Neutrophil (primary cell): ENCODE measurements at regions not wholly inside any gene's neighbourhood (a gene's known extent, or its start where the extent isn't known, plus 50 kb on each side); places are given as distances from the start of the nearest gene placed in this dataset.

Source experiments
- H3K27ac ChIP-seq: fragments of 200-600 bp; sonication (generic); 2 replicates; pipeline ENCODE4 v1.5.1; 2016; ENCODE audit warnings: mild to moderate bottlenecking, moderate library complexity
- H3K27me3 ChIP-seq: fragments of 200-600 bp; sonication (generic); 2 replicates; pipeline ENCODE4 v1.6.0; 2016; ENCODE audit warnings: mild to moderate bottlenecking
- H3K36me3 ChIP-seq: fragments of 200-600 bp; sonication (generic); 2 replicates; pipeline ENCODE4 v1.5.1; 2017
- H3K4me1 ChIP-seq, 2 experiments: fragments of 200-600 bp in 1 of 2; sonication (generic) in 1 of 2; 1 replicate in 1 of 2; 2 replicates in 1 of 2; pipeline versions ENCODE4 v1.5.1 to v1.6.1; 2013 to 2016; ENCODE audit warnings: low read depth in 1 of 2, low read length in 1 of 2, mild to moderate bottlenecking in 1 of 2, moderate library complexity in 1 of 2; ENCODE audit not compliant: control insufficient read depth in 1 of 2, insufficient read depth in 1 of 2
- H3K4me3 ChIP-seq, 2 experiments: fragments of 200-600 bp in 1 of 2; sonication (generic) in 1 of 2; 1 replicate in 1 of 2; 2 replicates in 1 of 2; pipeline ENCODE4 v1.5.1; 2013 to 2016; ENCODE audit warnings: low read depth in 1 of 2, low read length in 1 of 2, mild to moderate bottlenecking in 1 of 2, moderate library complexity in 1 of 2
- H3K9me3 ChIP-seq: fragments of 200-600 bp; sonication (generic); 2 replicates; pipeline ENCODE4 v1.5.1; 2016
- TF ChIP-seq, protein P1 (sequence below): fragments of 200-600 bp; sonication (generic); IDR thresholded peaks from 2 replicates; pipeline ENCODE4 v1.5.1; 2016; ENCODE audit warnings: antibody characterized with exemption

DNA sequence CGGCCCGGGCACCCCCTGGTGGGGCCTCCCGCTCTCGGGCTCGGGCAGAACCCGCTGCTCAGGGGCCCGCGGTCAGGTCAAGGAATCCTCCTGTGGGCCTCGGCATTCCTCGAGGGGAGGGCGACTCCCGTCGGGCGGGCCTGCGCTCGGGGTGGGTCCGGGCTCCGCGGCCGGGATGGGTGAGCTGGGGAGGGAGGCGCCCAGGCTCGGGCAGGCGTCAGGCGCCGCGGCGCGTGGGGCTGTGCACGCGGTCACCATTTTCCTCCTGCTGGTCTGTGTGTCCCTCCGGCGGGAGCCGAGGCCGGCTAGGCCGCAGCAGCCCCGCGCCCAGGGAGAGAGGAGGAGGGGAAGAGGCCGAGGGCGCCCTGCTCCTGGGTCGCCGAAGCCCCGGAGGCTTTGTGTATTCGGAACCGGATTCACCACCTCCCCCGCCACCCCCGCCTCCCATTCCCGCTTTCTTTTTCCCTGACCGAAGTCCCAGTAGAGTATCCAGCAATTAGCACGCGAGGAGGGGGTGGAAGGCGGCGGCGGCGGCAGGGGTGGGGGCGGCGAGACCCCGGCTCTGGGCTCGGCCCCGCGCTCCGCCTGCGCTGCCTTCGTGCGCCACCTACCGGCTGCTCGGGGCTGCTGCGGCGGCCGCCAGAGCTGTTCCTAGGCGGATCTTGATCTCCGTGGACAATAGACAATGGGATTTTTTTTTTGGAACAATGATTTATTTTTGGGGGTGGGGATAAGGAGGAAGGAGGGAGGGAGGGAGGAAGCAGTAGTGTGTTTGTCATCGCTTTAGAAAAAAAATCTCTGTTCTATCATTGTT lies 99.0 kb upstream of the MAML3 start:
- H3K27me3 ChIP-seq = peaks cover 29% of the 10 kb centered on the region
- H3K36me3 ChIP-seq = no peaks in the 10 kb centered on the region
- H3K4me1 ChIP-seq = peaks cover 14 to 21% of the 10 kb centered on the region in 2 experiments
- no peaks in the 10 kb centered on the region for H3K9me3 ChIP-seq
- TF ChIP-seq, protein P1, sequence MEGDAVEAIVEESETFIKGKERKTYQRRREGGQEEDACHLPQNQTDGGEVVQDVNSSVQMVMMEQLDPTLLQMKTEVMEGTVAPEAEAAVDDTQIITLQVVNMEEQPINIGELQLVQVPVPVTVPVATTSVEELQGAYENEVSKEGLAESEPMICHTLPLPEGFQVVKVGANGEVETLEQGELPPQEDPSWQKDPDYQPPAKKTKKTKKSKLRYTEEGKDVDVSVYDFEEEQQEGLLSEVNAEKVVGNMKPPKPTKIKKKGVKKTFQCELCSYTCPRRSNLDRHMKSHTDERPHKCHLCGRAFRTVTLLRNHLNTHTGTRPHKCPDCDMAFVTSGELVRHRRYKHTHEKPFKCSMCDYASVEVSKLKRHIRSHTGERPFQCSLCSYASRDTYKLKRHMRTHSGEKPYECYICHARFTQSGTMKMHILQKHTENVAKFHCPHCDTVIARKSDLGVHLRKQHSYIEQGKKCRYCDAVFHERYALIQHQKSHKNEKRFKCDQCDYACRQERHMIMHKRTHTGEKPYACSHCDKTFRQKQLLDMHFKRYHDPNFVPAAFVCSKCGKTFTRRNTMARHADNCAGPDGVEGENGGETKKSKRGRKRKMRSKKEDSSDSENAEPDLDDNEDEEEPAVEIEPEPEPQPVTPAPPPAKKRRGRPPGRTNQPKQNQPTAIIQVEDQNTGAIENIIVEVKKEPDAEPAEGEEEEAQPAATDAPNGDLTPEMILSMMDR = peak; percentile 97
- H3K27ac ChIP-seq = no peak overlapping the region
- H3K4me3 ChIP-seq = peak overlapping the region; percentile 70 to 91

DNA sequence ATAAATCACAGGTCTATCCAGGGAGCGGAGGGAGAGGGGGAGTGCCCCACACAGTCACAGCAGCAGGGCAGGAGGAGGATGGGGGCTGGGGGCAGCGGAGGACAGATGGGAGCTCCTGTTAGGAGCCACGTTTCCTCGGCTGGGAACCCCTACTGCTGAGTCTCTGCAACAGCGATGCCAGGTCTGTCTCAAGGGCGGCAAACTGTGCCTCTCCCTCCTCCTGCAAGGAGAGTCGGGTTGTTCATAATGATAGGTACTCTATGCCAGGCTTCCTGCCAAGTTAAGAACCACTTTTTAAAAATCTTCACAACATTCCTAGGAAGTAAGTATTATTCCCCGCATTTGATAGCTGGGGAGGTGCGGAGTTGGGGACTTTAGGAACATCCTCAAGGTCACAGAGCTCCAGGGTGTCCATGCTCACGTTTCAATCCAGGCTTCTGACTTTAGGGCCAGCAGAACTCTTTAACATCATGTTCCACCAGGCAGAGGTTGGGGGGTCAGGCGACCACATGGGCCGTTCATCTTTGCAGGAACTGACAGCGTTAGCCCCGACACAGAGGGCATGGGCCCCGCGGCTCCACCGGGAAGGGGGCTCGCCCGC lies 98.3 kb upstream of the MAML3 start:
- H3K36me3 ChIP-seq = no peaks in the 10 kb centered on the region
- peaks cover 14 to 21% of the 10 kb centered on the region in 2 experiments for H3K4me1 ChIP-seq
- TF ChIP-seq, protein P1 = no peak
- peaks cover 29% of the 10 kb centered on the region for H3K27me3 ChIP-seq
- H3K27ac ChIP-seq = no peak overlapping the region
- H3K4me3 ChIP-seq = peak overlapping the region; percentile 70 to 91
- no peaks in the 10 kb centered on the region for H3K9me3 ChIP-seq

DNA sequence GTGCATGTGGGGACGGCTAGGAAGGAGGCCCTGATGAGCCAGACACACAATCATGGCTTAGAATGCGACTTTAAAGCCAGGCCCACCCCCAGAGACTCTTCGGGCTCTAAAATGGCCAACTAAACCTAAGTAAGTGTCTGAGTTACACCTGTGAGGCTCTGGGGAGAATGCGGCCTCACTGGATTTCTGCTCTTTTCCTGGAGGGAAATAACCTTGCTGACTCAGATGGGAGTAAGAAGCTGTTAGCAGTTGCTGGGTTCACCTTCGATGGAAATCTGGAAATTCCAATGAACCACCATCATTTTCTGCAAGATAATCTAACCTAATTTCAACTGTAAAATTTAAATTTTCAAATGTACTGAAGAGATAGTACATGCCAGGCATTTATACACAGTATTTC lies 97.6 kb upstream of the MAML3 start:
- Histone ChIP-seq H3K4me3 (no peak overlapping the region), H3K27ac (no peak overlapping the region), H3K27me3 (peaks cover 29% of the 10 kb centered on the region), H3K36me3 (no peaks in the 10 kb centered on the region), H3K9me3 (no peaks in the 10 kb centered on the region), H3K4me1 (peaks cover 14 to 21% of the 10 kb centered on the region in 2 experiments)
- TF ChIP-seq, protein P1 = no peak

DNA sequence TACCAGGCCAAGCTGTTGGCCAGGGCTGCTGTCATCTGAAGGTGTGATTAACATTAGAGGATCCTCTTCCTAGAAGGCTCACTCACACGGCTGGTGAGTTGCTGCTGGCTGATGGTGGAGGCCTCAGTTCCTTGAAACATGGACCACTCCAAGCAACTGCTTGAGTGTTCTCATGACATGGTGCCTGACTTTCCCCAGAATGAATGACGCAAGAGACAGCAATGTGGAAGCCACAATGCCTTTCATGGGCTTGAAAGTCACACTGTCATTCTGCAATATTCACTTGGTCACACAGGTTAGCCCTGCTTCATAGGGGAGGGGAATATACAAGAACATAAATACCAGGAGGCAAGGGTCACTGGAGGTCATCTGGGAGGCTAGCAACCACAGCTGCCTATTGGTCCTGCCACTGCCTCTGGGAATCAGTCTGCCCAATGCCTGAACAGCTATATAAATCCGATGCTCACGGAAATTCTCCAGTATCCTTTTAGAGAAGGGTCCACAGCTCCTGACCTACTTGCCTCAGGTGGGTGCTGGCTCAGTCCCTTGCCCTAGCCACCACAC lies 97.1 kb upstream of the MAML3 start:
- H3K4me3 ChIP-seq = no peak overlapping the region
- TF ChIP-seq, protein P1 = no peak
- peaks cover 14 to 21% of the 10 kb centered on the region in 2 experiments for H3K4me1 ChIP-seq
- H3K27ac ChIP-seq = no peak overlapping the region
- H3K9me3 ChIP-seq = no peaks in the 10 kb centered on the region
- H3K36me3 ChIP-seq = no peaks in the 10 kb centered on the region
- H3K27me3 ChIP-seq = peaks cover 29% of the 10 kb centered on the region

DNA sequence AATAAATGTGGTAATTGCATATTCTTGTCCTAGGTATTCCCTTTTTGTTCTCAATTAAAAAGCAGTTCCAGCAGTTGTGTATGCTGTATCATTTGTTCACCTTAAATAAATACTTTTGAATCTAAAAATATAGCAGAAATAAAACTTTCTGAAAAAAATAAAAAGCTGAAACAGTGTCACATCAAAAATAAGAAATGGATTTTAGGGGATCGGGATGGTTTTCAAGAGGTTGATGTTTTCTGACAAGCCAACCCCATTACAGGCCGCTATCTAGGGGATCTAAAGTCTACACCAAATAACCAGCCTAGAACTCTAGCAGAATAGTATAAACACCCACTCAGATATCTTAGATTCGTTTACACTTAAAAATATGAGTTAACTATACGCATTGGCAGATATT lies 95.4 kb upstream of the MAML3 start:
- Histone ChIP-seq H3K36me3 (no peaks in the 10 kb centered on the region), H3K27ac (no peak overlapping the region), H3K4me1 (peaks cover 14 to 21% of the 10 kb centered on the region in 2 experiments), H3K9me3 (no peaks in the 10 kb centered on the region), H3K27me3 (peaks cover 27% of the 10 kb centered on the region), H3K4me3 (no peak overlapping the region)
- TF ChIP-seq, protein P1 = no peak
